BLaER1 treated with 17β-estradiol and CSF1 and Interleukin-3, amounts not matched to agents 10 nM and 100 nM (cell line): ENCODE measurements at regions not wholly inside any gene's neighbourhood (a gene's known extent, or its start where the extent isn't known, plus 50 kb on each side); places are given as distances from the start of the nearest gene placed in this dataset.

ENCODE experiments used
- H3K27ac ChIP-seq, 11 experiments: shearing (Covaris generic); formaldehyde crosslinking; 2 replicates each; pipeline ENCODE4 v1.8.1; 2022
- H3K27me3 ChIP-seq, 11 experiments: shearing (Covaris generic); formaldehyde crosslinking; 2 replicates each; pipeline ENCODE4 v1.8.1; 2022
- H3K36me3 ChIP-seq, 11 experiments: shearing (Covaris generic); formaldehyde crosslinking; 2 replicates each; pipeline ENCODE4 v1.8.1; 2022
- H3K4me1 ChIP-seq, 10 experiments: shearing (Covaris generic); formaldehyde crosslinking; 2 replicates each; pipeline ENCODE4 v1.8.1; 2022
- H3K4me2 ChIP-seq, 11 experiments: shearing (Covaris generic); formaldehyde crosslinking; 2 replicates each; pipeline ENCODE4 v1.8.1; 2022
- H3K4me3 ChIP-seq, 10 experiments: shearing (Covaris generic); formaldehyde crosslinking; 2 replicates each; pipeline ENCODE4 v1.8.1; 2022
- H3K9ac ChIP-seq, 11 experiments: shearing (Covaris generic); formaldehyde crosslinking; 2 replicates each; pipeline ENCODE4 v1.8.1; 2022
- H3K9me3 ChIP-seq, 11 experiments: shearing (Covaris generic); formaldehyde crosslinking; replicated peaks in 1 of 11; 2 replicates each; pipeline ENCODE4 v1.8.1; 2022
- H4K20me1 ChIP-seq, 11 experiments: shearing (Covaris generic); formaldehyde crosslinking; 2 replicates each; pipeline ENCODE4 v1.8.1; 2022
- Cebpa-rat ChIP-seq, 11 experiments: shearing (Covaris generic); IDR thresholded peaks; 2 replicates each; pipeline ENCODE4 v1.8.1; 2022

DNA sequence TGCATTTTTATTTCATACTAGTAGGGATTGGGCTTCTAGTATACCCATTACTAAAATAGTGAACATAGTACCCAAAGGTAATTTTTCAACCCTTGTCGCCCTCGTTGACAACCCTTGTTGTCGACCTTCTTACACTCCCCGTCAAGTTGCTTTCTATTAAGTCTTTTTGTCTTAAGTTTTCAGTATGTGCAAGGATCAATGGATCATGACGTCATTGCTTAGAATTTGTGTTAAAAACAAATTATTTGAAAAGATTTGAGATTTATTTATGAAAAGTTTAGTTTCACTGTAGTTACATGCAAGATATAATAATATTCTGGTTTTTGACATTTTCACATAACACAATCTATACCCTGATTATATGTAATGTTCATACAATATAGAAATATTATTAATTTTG is 110.4 kb downstream of the CBLN2 start:
- Histone ChIP-seq H3K9ac (no peak overlapping the region), H3K36me3 (no peaks in the 10 kb centered on the region), H3K4me2 (no peak overlapping the region), H3K9me3 (peaks cover 0 to 4% (median 0%) of the 10 kb centered on the region in 11 experiments; a peak in 1 of 22 replicates), H3K27ac (no peak overlapping the region), H3K27me3 (no peaks in the 10 kb centered on the region), H3K4me1 (0 out of 20 replicates have a peak, but pooled peaks cover 0 to 5% (median 0%) of the 10 kb centered on the region in 10 experiments), H4K20me1 (no peaks in the 10 kb centered on the region), H3K4me3 (no peak overlapping the region)
- TF ChIP-seq Cebpa-rat (IDR thresholded peaks at IDR 0.05), result no peak

DNA sequence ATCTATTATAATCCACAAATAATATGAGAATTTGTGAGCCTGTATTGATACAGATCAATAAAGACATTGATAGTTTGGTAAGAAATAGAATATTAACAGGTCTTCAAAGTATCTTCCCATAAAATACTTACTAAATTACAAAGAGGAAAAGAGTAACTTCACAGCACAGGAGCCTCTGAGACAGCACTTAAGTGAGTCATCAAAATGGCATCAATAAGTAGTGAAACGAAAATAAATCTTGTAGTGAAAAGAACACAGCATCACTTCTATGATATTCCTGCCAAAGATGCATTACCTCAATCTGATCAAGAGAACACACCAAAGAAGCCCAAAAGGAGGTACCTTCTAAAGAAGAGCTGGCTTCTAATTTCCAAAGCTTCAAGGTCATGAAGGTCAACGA is 116.4 kb downstream of the CBLN2 start:
- Histone ChIP-seq H3K27me3 (no peaks in the 10 kb centered on the region), H3K4me1 (0 out of 20 replicates have a peak, but pooled peaks cover 0 to 5% (median 0%) of the 10 kb centered on the region in 10 experiments), H3K4me2 (no peak overlapping the region), H3K4me3 (no peak overlapping the region), H3K9me3 (peaks cover 0 to 4% (median 0%) of the 10 kb centered on the region in 11 experiments; a peak in 1 of 22 replicates), H3K9ac (no peak overlapping the region), H3K36me3 (no peaks in the 10 kb centered on the region), H3K27ac (no peak overlapping the region), H4K20me1 (no peaks in the 10 kb centered on the region)
- no peak for TF ChIP-seq Cebpa-rat (IDR thresholded peaks at IDR 0.05)

GRCh38 chr18:72419914-72420313 is 124.2 kb downstream of the CBLN2 start:
- Histone ChIP-seq H3K4me3 (no peak overlapping the region), H3K9me3 (no peaks in the 10 kb centered on the region; a peak in 1 of 22 replicates), H3K4me1 (no peaks in the 10 kb centered on the region), H3K36me3 (no peaks in the 10 kb centered on the region), H3K9ac (no peak overlapping the region), H3K27me3 (no peaks in the 10 kb centered on the region), H3K27ac (no peak overlapping the region), H4K20me1 (no peaks in the 10 kb centered on the region), H3K4me2 (no peak overlapping the region)
- no peak for TF ChIP-seq Cebpa-rat (IDR thresholded peaks at IDR 0.05)

DNA sequence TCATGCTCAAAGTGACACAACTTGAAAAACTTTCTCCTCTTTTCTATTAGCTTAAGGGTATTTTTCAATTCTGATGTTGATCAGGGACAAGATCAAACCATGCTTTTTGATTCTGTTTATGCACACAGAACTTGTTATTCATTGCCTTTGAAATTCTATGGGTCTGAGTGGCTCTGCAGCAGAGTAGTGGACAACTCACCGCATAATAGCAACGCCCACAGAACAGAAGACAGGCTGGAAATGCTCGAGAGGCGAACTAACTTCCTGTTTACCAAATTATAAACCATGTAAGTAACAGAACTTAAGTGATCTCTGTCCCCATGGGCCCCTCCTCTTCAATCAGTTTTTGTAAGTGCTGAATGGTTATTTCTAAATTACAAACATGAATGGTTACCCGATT is 131.2 kb downstream of the CBLN2 start:
- H3K9me3 ChIP-seq, result peaks cover 0 to 3% (median 0%) of the 10 kb centered on the region in 11 experiments; a peak in 1 of 22 replicates
- H4K20me1 ChIP-seq, result no peaks in the 10 kb centered on the region
- peak overlapping the region in 1 of 11 experiments; percentile 31; a peak in 2 of 22 replicates for H3K27ac ChIP-seq
- H3K36me3 ChIP-seq, result no peaks in the 10 kb centered on the region
- no peaks in the 10 kb centered on the region for H3K27me3 ChIP-seq
- H3K9ac ChIP-seq, result no peak overlapping the region
- H3K4me3 ChIP-seq, result no peak overlapping the region
- peak overlapping the region; percentile 22 to 63 (median 42); a peak in 19 of 22 replicates for H3K4me2 ChIP-seq
- no peak for TF ChIP-seq Cebpa-rat (IDR thresholded peaks at IDR 0.05)
- peaks cover 0 to 8% (median 7%) of the 10 kb centered on the region in 10 experiments; a peak in 10 of 20 replicates for H3K4me1 ChIP-seq

GRCh38 chr18:72411261-72411660 is 132.9 kb downstream of the CBLN2 start:
- peaks cover 0 to 8% (median 7%) of the 10 kb centered on the region in 10 experiments; a peak in 10 of 20 replicates for H3K4me1 ChIP-seq
- H3K27ac ChIP-seq, result no peak overlapping the region
- H3K4me2 ChIP-seq, result no peak overlapping the region
- no peaks in the 10 kb centered on the region for H3K27me3 ChIP-seq
- H3K36me3 ChIP-seq, result no peaks in the 10 kb centered on the region
- TF ChIP-seq Cebpa-rat (IDR thresholded peaks at IDR 0.05), result no peak
- H3K4me3 ChIP-seq, result no peak overlapping the region
- H4K20me1 ChIP-seq, result no peaks in the 10 kb centered on the region
- H3K9me3 ChIP-seq, result peaks cover 0 to 8% (median 0%) of the 10 kb centered on the region in 11 experiments; a peak in 2 of 22 replicates
- no peak overlapping the region for H3K9ac ChIP-seq

DNA sequence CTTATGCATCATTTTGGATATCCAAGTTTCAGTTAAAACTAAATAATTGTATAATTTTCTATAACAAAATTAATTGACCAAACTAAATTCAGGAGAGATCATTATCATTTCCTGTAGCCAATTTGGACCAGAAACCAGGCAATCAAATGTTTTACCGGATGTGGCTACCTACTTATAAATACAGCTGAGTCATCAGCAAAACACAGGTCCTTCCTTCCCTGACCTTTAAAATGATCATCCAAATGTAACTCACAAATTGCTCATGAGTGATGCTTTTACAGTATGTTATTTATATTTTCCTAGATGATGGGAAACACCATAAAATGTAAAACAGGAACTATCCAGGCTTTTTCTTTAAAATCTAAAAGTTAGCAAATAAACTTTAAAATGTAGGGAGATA is 133.7 kb downstream of the CBLN2 start:
- Histone ChIP-seq H3K4me2 (no peak overlapping the region), H3K4me3 (no peak overlapping the region), H3K27ac (no peak overlapping the region), H3K9me3 (peaks cover 0 to 8% (median 0%) of the 10 kb centered on the region in 11 experiments; a peak in 2 of 22 replicates), H3K27me3 (no peaks in the 10 kb centered on the region), H4K20me1 (no peaks in the 10 kb centered on the region), H3K4me1 (peaks cover 0 to 8% (median 7%) of the 10 kb centered on the region in 10 experiments; a peak in 10 of 20 replicates), H3K9ac (no peak overlapping the region), H3K36me3 (no peaks in the 10 kb centered on the region)
- TF ChIP-seq Cebpa-rat (IDR thresholded peaks at IDR 0.05), result no peak

- no peak overlapping the region for H3K9ac ChIP-seq
- no peak for TF ChIP-seq Cebpa-rat (IDR thresholded peaks at IDR 0.05)
- no peak overlapping the region for H3K4me3 ChIP-seq
- H3K27me3 ChIP-seq, result no peaks in the 10 kb centered on the region
- no peaks in the 10 kb centered on the region for H4K20me1 ChIP-seq
- H3K9me3 ChIP-seq, result peaks cover 0 to 8% (median 0%) of the 10 kb centered on the region in 11 experiments; a peak in 2 of 22 replicates
- H3K36me3 ChIP-seq, result no peaks in the 10 kb centered on the region
- H3K4me1 ChIP-seq, result peaks cover 0 to 8% (median 7%) of the 10 kb centered on the region in 10 experiments; a peak in 10 of 20 replicates
- no peak overlapping the region for H3K27ac ChIP-seq
- H3K4me2 ChIP-seq, result no peak overlapping the region
These were observed 134.2 kb downstream of the CBLN2 start for GRCh38 chr18:72409903-72410302.

- H3K4me2 ChIP-seq, result no peak overlapping the region
- H3K36me3 ChIP-seq, result no peaks in the 10 kb centered on the region
- no peaks in the 10 kb centered on the region for H4K20me1 ChIP-seq
- peaks cover 0 to 8% (median 0%) of the 10 kb centered on the region in 11 experiments; a peak in 2 of 22 replicates for H3K9me3 ChIP-seq
- no peak overlapping the region for H3K27ac ChIP-seq
- no peaks in the 10 kb centered on the region for H3K4me1 ChIP-seq
- H3K4me3 ChIP-seq, result no peak overlapping the region
- H3K27me3 ChIP-seq, result no peaks in the 10 kb centered on the region
- H3K9ac ChIP-seq, result no peak overlapping the region
- TF ChIP-seq Cebpa-rat (IDR thresholded peaks at IDR 0.05), result no peak
These were observed 137.1 kb downstream of the CBLN2 start for GRCh38 chr18:72407048-72407447.

DNA sequence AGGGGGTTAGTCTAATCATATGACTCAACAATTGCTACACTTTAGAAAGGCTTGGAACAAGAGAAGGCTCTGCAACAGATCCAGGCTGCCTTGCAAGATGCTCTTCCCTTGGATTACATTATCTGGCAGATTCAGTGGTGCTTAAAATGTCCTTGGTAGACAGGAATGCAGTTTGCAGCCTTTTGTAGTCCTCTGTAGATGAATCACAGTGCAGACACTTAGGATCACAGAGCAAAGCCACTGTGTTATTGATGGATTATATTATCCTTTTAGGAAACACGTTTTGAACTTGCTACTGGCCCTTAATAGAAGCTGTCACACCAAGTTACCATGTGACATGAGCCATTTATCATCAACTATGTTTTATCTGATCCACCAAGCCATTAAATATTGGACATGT is 152.2 kb downstream of the CBLN2 start:
- Histone ChIP-seq H3K36me3 (no peaks in the 10 kb centered on the region), H4K20me1 (no peaks in the 10 kb centered on the region), H3K4me2 (no peak overlapping the region), H3K9me3 (no peaks in the 10 kb centered on the region), H3K27me3 (no peaks in the 10 kb centered on the region), H3K4me3 (no peak overlapping the region), H3K27ac (no peak overlapping the region), H3K4me1 (peaks cover 0 to 15% (median 0%) of the 10 kb centered on the region in 10 experiments; a peak in 7 of 20 replicates), H3K9ac (no peak overlapping the region)
- TF ChIP-seq Cebpa-rat (IDR thresholded peaks at IDR 0.05), result no peak

- Histone ChIP-seq H3K4me2 (no peak overlapping the region), H3K4me1 (peaks cover 0 to 15% (median 0%) of the 10 kb centered on the region in 10 experiments; a peak in 7 of 20 replicates), H3K9ac (no peak overlapping the region), H3K36me3 (no peaks in the 10 kb centered on the region), H3K4me3 (no peak overlapping the region), H3K27me3 (no peaks in the 10 kb centered on the region), H4K20me1 (no peaks in the 10 kb centered on the region), H3K27ac (no peak overlapping the region), H3K9me3 (no peaks in the 10 kb centered on the region)
- TF ChIP-seq Cebpa-rat (IDR thresholded peaks at IDR 0.05), result no peak
These were observed 152.7 kb downstream of the CBLN2 start for GRCh38 chr18:72391427-72391826.
